ENCODE measurements at regions not wholly inside any gene's neighbourhood (a gene's known extent, or its start where the extent isn't known, plus 50 kb on each side); places are given as distances from the start of the nearest gene placed in this dataset.
"Not testable (repeated sequence)": the region's sequence is repeated elsewhere in the genome, so short reads cannot be mapped to it uniquely, and the experiment has no call there.

- DNase-seq: no peak
These were observed 142.8 kb upstream of the PDE4D start for GRCh38 chr5:60036192-60036938.

- DNase-seq: no peak
These were observed 132.6 kb upstream of the PDE4D start for GRCh38 chr5:60026161-60026560.

GRCh38 chr5:60024104-60024503 lies 130.6 kb upstream of the PDE4D start:
- no peak for DNase-seq

GRCh38 chr5:60023255-60023654 lies 129.7 kb upstream of the PDE4D start:
- no peak for DNase-seq

- no peak for DNase-seq
These were observed 126.9 kb upstream of the PDE4D start for GRCh38 chr5:60020457-60020856.

- DNase-seq: not testable (repeated sequence)
These were observed 125.4 kb upstream of the PDE4D start for GRCh38 chr5:60018960-60019359.

- DNase-seq: no peak
These were observed 124.6 kb upstream of the PDE4D start for GRCh38 chr5:60018091-60018490.

- no peak for DNase-seq
These were observed 120.8 kb upstream of the PDE4D start for GRCh38 chr5:60014331-60014730.

GRCh38 chr5:60010853-60011252 lies 117.3 kb upstream of the PDE4D start:
- no peak for DNase-seq

GRCh38 chr5:60010328-60010727 lies 116.8 kb upstream of the PDE4D start:
- no peak for DNase-seq

GRCh38 chr5:60007729-60008128 lies 114.2 kb upstream of the PDE4D start:
- DNase-seq: no peak

GRCh38 chr5:59999056-59999455 lies 105.5 kb upstream of the PDE4D start:
- no peak for DNase-seq

GRCh38 chr5:59992206-59992605 lies 98.7 kb upstream of the PDE4D start:
- no peak for DNase-seq

GRCh38 chr5:59988396-59988795 lies 94.9 kb upstream of the PDE4D start:
- no peak for DNase-seq

- no peak for DNase-seq
These were observed 82.8 kb upstream of the PDE4D start for GRCh38 chr5:59976342-59976741.

- no peak for DNase-seq
These were observed 78.5 kb upstream of the PDE4D start for GRCh38 chr5:59972043-59972442.

GRCh38 chr5:59959330-59959729 lies 65.8 kb upstream of the PDE4D start:
- no peak for DNase-seq

- no peak for DNase-seq
These were observed 62.7 kb upstream of the PDE4D start for GRCh38 chr5:59956130-59956783.

GRCh38 chr5:59955241-59955640 lies 61.7 kb upstream of the PDE4D start:
- DNase-seq: no peak

GRCh38 chr5:59943452-59944113 lies 50.1 kb upstream of the PDE4D start:
- DNase-seq: no peak

Data from stimulated activated CD4-positive, alpha-beta T cell treated with anti-CD3 and anti-CD28 coated beads, Interleukin-2, amount 100 ng/mL, for 48 hours (primary cell).